ENCODE measurements at regions not wholly inside any gene's neighbourhood (a gene's known extent, or its start where the extent isn't known, plus 50 kb on each side); places are given as distances from the start of the nearest gene placed in this dataset.

DNA sequence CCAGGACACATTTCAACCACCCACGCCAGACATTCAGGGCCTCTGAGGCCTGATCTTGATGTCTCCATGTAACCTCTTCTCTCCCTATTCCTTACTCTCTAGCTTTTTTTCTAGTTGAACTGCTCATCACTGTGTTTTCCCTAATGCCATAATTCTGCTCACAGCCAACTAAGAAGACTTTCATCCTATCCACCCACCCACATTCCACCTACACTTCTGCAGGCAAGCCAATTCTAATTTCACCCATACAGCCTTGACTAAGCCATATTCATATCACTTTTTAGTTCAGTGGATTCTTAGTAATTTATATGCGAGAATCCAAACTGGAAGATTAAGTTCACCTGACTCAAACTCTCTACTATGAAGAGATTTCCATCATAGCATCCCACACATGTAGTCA is 394.4 kb downstream of the INSC start:
- no peaks in the 10 kb centered on the region for H3K4me1 ChIP-seq (ENCODE audit: insufficient read depth, low read length)
- H3K9me3 Mint-ChIP-seq = no peaks in the 10 kb centered on the region
- H3K27ac Mint-ChIP-seq = no peak overlapping the region; a peak in 1 of 7 replicates
- WGBS (ENCODE audit: extremely low coverage, insufficient read length, low lambda C conversion rate) = no CpG with 5 or more reads among the region's 2 CpGs
- no peaks in the 10 kb centered on the region for H3K27me3 Mint-ChIP-seq (ENCODE audit: low read depth)
- H3K4me2 ChIP-seq (ENCODE audit: insufficient read depth, insufficient read length, low read length) = no peak overlapping the region
- no peak overlapping the region for H2BK15ac ChIP-seq (ENCODE audit: low read depth, low read length)
- no peak for DNase-seq
- TF ChIP-seq, protein P1, sequence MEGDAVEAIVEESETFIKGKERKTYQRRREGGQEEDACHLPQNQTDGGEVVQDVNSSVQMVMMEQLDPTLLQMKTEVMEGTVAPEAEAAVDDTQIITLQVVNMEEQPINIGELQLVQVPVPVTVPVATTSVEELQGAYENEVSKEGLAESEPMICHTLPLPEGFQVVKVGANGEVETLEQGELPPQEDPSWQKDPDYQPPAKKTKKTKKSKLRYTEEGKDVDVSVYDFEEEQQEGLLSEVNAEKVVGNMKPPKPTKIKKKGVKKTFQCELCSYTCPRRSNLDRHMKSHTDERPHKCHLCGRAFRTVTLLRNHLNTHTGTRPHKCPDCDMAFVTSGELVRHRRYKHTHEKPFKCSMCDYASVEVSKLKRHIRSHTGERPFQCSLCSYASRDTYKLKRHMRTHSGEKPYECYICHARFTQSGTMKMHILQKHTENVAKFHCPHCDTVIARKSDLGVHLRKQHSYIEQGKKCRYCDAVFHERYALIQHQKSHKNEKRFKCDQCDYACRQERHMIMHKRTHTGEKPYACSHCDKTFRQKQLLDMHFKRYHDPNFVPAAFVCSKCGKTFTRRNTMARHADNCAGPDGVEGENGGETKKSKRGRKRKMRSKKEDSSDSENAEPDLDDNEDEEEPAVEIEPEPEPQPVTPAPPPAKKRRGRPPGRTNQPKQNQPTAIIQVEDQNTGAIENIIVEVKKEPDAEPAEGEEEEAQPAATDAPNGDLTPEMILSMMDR (conservative IDR thresholded peaks at IDR 0.05) = no peak
- H2BK12ac ChIP-seq (ENCODE audit: insufficient read length, low read depth, low read length) = no peak overlapping the region
- H3K27ac ChIP-seq (ENCODE audit: insufficient read length, low read depth, low read length) = no peak overlapping the region
- H3K18ac ChIP-seq (ENCODE audit: insufficient read length, low read depth, low read length) = no peak overlapping the region
- no peaks in the 10 kb centered on the region for H3K9me3 ChIP-seq (ENCODE audit: control insufficient read depth, low read depth, low read length)
- H3K4me3 Mint-ChIP-seq = no peak overlapping the region
- H3K27me3 ChIP-seq (ENCODE audit: insufficient read depth, low read length) = no peaks in the 10 kb centered on the region
- no peak overlapping the region for H3K23ac ChIP-seq (ENCODE audit: insufficient read length, low read depth, low read length)
- H3K9ac ChIP-seq (ENCODE audit: extremely low read depth, insufficient read length, low read length) = no peak overlapping the region
- H3K79me2 ChIP-seq (ENCODE audit: insufficient read depth, low read length) = no peaks in the 10 kb centered on the region
- H3K36me3 Mint-ChIP-seq (ENCODE audit: insufficient read depth in 1 of 3, low read depth in 3 of 3) = no peaks in the 10 kb centered on the region
- H2AK5ac ChIP-seq (ENCODE audit: insufficient read length, low read length) = no peak overlapping the region
- H2BK120ac ChIP-seq (ENCODE audit: low read depth, low read length, poor library complexity, severe bottlenecking) = no peak overlapping the region
- no peaks in the 10 kb centered on the region for H3K23me2 ChIP-seq (ENCODE audit: insufficient read length, low read depth, low read length, poor library complexity, severe bottlenecking)
- H3K56ac ChIP-seq (ENCODE audit: insufficient read length, low read depth, low read length) = no peak overlapping the region
- no peak overlapping the region for H4K5ac ChIP-seq (ENCODE audit: insufficient read length, low read depth, low read length)
- H4K20me1 ChIP-seq (ENCODE audit: control insufficient read depth, insufficient read depth, insufficient read length) = no peaks in the 10 kb centered on the region
- H3K14ac ChIP-seq (ENCODE audit: insufficient read depth, low read length) = no peak overlapping the region
- no peak overlapping the region for H3T11ph ChIP-seq (ENCODE audit: low read length)
- H2AFZ ChIP-seq (ENCODE audit: low read length) = no peak overlapping the region
- H4K8ac ChIP-seq (replicated peaks; ENCODE audit: insufficient read length, low read depth, low read length) = no peak overlapping the region
- H2BK5ac ChIP-seq (ENCODE audit: insufficient read length, low read length) = no peak overlapping the region
- H3K4me1 Mint-ChIP-seq = no peaks in the 10 kb centered on the region
- H4K91ac ChIP-seq (ENCODE audit: insufficient read length, low read depth, low read length) = no peak overlapping the region
- H2BK20ac ChIP-seq (ENCODE audit: low read depth, low read length, poor library complexity, severe bottlenecking) = no peak overlapping the region
- H3K4ac ChIP-seq (ENCODE audit: low read depth, low read length) = no peak overlapping the region
- H3K79me1 ChIP-seq (ENCODE audit: insufficient read depth, low read depth, low read length, poor library complexity, severe bottlenecking) = no peaks in the 10 kb centered on the region

Data from H9 (cell line).